ENCODE measurements at regions not wholly inside any gene's neighbourhood (a gene's known extent, or its start where the extent isn't known, plus 50 kb on each side); places are given as distances from the start of the nearest gene placed in this dataset.

- in situ Hi-C loops (cut with HindIII; ENCODE audit: low pct_unique_long_range_greater_than_20kb, low sequenced_read_pairs) = no loop called here
- DNase-seq (ENCODE audit: low read depth) = no peak
These were observed 685.6 kb downstream of the RPS29 start for GRCh38 chr14:48900565-48900964.

DNA sequence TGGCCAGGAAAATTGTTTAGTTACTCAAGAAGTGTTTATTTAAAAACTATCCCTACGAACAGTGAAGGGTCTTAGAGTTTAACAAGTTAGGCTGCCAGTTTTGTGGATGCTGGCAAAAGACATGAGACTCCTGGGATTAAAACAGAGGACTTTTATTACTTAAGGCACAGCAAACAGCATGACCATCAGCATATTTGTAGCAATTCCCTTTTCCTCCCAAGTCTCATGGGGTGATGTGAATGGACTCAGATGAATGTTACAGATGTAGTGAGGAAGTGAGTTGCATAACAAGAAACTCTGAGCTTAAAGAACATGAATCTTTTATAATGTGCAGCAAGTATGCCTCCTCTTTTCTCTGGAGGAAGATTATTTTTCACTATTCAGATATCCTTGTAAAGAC, 695.8 kb downstream of the RPS29 start:
- no peak for DNase-seq (ENCODE audit: low read depth)
- in situ Hi-C loops (cut with HindIII; ENCODE audit: low pct_unique_long_range_greater_than_20kb, low sequenced_read_pairs) = no loop called here

- no peak for DNase-seq (ENCODE audit: low read depth)
- in situ Hi-C loops (cut with HindIII; ENCODE audit: low pct_unique_long_range_greater_than_20kb, low sequenced_read_pairs) = no loop called here
These were observed 709.3 kb downstream of the RPS29 start for GRCh38 chr14:48876806-48877340.

DNA sequence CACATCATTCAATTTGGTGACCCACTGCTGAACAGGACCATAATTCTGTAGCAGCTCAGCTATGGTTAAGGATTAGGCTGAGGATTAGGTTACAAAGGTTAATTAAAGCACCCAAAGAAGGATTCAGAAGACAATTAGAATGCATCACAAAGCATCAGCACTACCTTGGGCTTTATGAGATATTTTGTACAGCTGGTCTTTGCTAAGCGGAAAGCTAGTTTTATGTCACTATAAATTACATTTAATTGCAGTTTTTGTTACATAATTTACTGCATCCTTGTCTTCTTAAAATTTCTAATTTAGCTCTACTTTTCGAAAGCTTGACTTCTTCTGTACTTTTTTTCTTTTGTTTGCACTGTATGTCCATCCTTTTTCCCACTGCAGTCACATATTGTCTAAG, 711.5 kb downstream of the RPS29 start:
- in situ Hi-C loops (cut with HindIII; ENCODE audit: low pct_unique_long_range_greater_than_20kb, low sequenced_read_pairs) = no loop called here
- no peak for DNase-seq (ENCODE audit: low read depth)

DNA sequence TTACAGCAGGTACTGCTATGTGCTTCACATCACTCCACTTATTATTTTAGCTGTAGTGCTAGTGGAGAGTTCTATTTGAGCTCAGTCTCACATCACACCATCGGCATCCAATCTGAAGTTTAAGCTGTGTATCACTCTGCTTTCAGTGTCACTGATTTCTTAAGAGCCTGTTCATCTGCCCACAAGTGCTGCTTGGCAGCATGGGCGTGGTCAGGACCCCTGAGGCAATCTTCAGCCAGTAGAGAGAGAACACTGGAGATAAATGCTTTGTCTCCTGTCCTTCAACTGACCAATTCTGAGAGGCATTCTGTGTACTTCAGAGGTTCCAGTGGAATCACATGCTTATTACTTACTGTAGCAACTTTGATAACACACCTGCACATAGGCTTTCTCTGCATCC, 728.8 kb downstream of the RPS29 start:
- no peak for DNase-seq (ENCODE audit: low read depth)
- in situ Hi-C loops (cut with HindIII; ENCODE audit: low pct_unique_long_range_greater_than_20kb, low sequenced_read_pairs) = no loop called here

- in situ Hi-C loops (cut with HindIII; ENCODE audit: low pct_unique_long_range_greater_than_20kb, low sequenced_read_pairs) = no loop called here
- no peak for DNase-seq (ENCODE audit: low read depth)
These were observed 733.0 kb downstream of the RPS29 start for GRCh38 chr14:48853159-48853558.

- DNase-seq (ENCODE audit: low read depth) = no peak
- in situ Hi-C loops (cut with HindIII; ENCODE audit: low pct_unique_long_range_greater_than_20kb, low sequenced_read_pairs) = no loop called here
These were observed 736.3 kb downstream of the RPS29 start for GRCh38 chr14:48849741-48850322.

DNA sequence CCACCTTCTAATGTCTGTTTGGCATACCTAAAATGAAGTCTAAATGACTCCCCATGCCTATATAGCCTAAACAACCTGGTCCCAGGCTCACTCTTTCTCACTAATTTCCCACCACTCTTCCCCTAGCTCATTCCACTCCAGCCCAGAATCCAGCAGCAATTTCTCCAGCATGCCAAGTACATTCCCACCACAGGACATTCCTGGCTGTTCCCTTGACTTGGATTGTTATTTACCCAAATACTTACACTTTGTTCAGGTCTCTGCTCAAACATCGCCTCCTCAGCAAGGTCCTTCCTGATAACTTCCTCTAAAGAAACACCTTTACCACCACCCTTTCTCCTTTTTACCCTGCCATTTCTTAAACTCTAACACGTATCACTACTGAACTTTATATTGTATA, 743.4 kb downstream of the RPS29 start:
- in situ Hi-C loops (cut with HindIII; ENCODE audit: low pct_unique_long_range_greater_than_20kb, low sequenced_read_pairs) = no loop called here
- DNase-seq (ENCODE audit: low read depth) = no peak

DNA sequence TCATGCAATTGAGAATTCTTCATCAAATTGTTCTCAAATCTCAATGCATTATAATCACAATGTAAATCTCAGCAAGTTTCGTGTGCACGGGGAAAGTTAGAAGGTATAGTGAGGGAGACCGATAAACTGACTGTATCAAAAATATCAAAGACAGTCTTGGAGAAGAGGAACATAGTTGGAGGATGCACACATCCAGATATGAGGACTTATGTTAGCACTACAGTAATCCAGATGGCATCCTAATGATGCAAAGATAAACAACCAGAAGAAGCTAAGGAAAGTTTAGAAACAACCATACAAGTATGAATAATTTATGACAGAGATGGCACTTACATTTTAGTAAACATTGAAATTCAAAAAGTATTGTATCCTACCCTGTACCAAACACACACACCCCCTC, 760.1 kb downstream of the RPS29 start:
- in situ Hi-C loops (cut with HindIII; ENCODE audit: low pct_unique_long_range_greater_than_20kb, low sequenced_read_pairs) = no loop called here

DNA sequence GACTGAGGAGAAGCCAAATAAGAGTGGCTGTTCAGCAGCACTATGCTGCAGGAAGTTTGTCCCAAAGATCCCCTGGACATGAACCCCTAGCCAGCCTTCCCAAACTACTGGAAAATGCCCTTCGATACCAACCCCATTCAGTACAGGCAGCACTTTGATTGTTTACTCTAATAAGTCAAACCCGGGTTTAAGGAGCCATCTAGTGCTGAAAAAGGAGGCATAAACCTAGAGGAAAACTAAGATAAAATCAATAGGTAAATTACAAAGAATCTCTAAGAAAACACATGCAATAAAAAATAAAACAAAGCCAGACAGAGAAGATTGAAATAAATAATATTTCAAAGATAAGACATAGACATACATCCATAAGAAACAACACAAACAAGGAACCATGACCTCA, 771.6 kb downstream of the RPS29 start:
- DNase-seq (ENCODE audit: low read depth) = no peak
- in situ Hi-C loops (cut with HindIII; ENCODE audit: low pct_unique_long_range_greater_than_20kb, low sequenced_read_pairs) = no loop called here

More for the DNA sequence above, 760.1 kb downstream of the RPS29 start:
- no peak for DNase-seq (ENCODE audit: low read depth)

DNA sequence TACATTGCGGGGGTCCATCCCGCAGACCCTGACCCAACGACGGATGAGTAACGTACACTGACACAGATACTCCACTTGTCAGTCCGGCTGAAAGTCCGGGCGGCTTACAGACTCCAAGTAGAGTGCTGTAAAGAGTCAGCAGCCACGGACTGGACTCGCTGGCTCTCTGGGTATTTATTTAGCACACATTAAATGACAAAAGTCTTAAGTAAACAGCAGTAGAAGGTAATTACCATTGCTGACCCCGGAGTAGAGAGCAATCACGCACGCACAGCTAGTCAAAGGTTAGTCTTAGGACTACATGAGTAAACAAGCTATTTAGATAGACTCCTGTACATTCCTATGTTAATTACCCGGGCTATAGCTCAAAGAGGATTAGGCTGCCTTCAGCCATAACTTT, 780.9 kb downstream of the RPS29 start:
- in situ Hi-C loops (cut with HindIII; ENCODE audit: low pct_unique_long_range_greater_than_20kb, low sequenced_read_pairs) = no loop called here

DNA sequence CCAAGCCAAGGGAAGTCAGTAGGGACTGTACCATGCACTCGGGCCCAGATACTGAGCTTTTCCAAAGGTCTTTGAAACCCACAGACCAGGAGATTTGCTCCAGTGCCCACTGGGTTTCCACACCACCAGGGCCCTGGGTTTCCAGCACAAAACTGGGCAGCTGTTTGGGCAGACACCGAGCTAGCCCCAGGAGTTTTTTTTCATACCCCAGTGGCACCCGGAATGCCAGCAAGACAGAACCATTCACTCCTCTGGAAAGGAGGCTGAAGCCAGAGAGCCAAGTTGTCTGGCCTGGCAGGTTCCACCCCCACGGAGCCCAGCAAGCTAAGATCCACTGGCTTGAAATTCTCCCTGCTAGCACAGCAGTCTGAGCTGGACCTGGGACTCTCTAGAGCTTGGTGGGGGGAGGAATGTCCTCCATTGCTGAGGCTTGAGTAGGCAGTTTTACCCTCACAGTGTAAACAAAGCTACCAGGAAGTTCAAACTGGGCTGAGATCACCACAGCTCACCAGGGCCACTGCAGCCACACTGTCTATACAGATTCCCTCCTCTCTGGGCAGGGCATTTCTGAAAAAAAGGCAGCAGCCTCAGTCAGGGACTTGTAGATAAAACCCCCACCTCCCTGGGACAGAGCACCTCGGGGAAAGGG, 793.7 kb downstream of the RPS29 start:
- in situ Hi-C loops (cut with HindIII; ENCODE audit: low pct_unique_long_range_greater_than_20kb, low sequenced_read_pairs) = no loop called here
- DNase-seq (ENCODE audit: low read depth) = no peak

More for the DNA sequence above, 780.9 kb downstream of the RPS29 start:
- peak; percentile 2 for DNase-seq (ENCODE audit: low read depth)

- no peak for DNase-seq (ENCODE audit: low read depth)
- in situ Hi-C loops (cut with HindIII; ENCODE audit: low pct_unique_long_range_greater_than_20kb, low sequenced_read_pairs) = no loop called here
These were observed 797.4 kb downstream of the RPS29 start for GRCh38 chr14:48788771-48789170.

DNA sequence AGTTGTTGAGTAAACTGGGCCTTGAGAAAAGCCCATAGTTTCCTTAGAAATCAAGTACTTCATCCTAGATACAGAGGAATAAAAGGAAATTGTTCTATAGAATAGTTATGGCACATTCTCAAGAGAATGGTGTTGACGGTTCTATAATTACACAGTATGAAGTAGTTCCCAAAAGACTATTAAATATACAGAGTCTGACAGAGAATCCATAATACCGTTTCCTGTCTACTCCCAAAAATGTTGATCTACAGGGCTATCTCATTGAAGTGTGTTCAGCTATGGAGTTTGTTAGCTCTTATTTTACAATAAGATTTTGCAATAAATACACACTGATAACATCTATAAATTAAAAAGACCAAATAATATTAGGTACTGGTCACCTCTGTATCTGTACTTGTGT, 799.7 kb downstream of the RPS29 start:
- no peak for DNase-seq (ENCODE audit: low read depth)
- in situ Hi-C loops (cut with HindIII; ENCODE audit: low pct_unique_long_range_greater_than_20kb, low sequenced_read_pairs) = no loop called here

GRCh38 chr14:48771717-48772116, 814.5 kb downstream of the RPS29 start:
- DNase-seq (ENCODE audit: low read depth) = no peak
- in situ Hi-C loops (cut with HindIII; ENCODE audit: low pct_unique_long_range_greater_than_20kb, low sequenced_read_pairs) = no loop called here

- no peak for DNase-seq (ENCODE audit: low read depth)
- in situ Hi-C loops (cut with HindIII; ENCODE audit: low pct_unique_long_range_greater_than_20kb, low sequenced_read_pairs) = no loop called here
These were observed 834.9 kb downstream of the RPS29 start for GRCh38 chr14:48751293-48751692.

DNA sequence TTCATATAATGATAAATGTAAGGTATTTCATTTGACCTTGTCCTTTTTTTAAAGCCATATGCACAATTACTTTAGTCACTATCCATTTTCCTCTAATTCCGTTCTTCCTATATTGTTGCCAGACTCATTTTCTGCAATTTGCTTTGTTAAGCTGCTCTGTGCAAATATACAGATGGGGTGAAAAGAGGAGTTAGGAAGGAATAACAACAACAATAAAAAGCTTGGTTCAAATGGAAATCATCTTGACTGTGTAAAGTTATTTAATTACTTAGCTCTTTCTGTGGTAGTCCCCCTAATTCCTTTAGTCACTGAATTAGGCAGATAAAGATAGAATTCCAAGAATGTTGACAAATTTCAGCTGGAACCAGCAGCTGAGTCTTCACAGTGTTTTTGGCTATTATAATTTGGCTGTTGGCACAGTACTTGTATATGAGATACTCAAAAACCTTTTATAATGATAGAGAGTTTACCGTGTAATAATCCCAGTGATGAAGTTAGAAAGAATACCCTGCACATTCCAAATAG, 838.0 kb downstream of the RPS29 start:
- in situ Hi-C loops (cut with HindIII; ENCODE audit: low pct_unique_long_range_greater_than_20kb, low sequenced_read_pairs) = no loop called here
- DNase-seq (ENCODE audit: low read depth) = no peak

DNA sequence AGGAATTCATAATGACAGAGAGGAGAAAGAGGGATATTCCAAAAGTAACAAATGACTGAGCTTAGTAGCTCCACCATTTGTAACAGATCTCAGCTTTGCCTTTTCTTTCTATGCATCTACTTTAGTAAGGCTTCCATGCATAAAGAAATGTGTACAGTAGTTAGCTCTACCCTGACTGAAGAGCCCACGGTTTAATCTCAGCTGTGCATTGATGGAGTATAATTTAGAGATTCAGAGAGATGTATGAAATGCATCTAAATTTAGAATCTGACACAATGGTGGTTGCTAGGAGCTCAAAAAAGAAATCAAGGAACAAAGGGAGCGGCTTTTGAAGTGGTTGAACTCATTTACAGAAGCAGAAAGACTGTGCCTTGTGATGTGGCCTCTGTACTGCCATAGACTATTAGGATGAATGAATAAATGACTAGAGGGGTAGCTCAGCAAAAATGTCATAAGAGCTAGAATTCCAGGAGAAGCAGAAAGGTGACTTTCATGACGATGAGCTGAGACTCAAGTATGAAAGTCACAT, 838.6 kb downstream of the RPS29 start:
- in situ Hi-C loops (cut with HindIII; ENCODE audit: low pct_unique_long_range_greater_than_20kb, low sequenced_read_pairs) = no loop called here

GRCh38 chr14:48744202-48744601, 842.0 kb downstream of the RPS29 start:
- in situ Hi-C loops (cut with HindIII; ENCODE audit: low pct_unique_long_range_greater_than_20kb, low sequenced_read_pairs) = no loop called here
- DNase-seq (ENCODE audit: low read depth) = no peak

More for the DNA sequence above, 838.6 kb downstream of the RPS29 start:
- DNase-seq (ENCODE audit: low read depth) = no peak
